NCI-H1930 (cell line): ENCODE measurements at regions not wholly inside any gene's neighbourhood (a gene's known extent, or its start where the extent isn't known, plus 50 kb on each side); places are given as distances from the start of the nearest gene placed in this dataset.
"Not testable (repeated sequence)": the region's sequence is repeated elsewhere in the genome, so short reads cannot be mapped to it uniquely, and the experiment has no call there.

Experiments used
- DNase-seq, 2 experiments: peaks; one replicate each; lab custom pipeline; 2025; lab: John Stamatoyannopoulos, UW

GRCh38 chr5:17087035-17087434 lies 130.4 kb upstream of the BASP1 start:
- DNase-seq = no peak

DNA sequence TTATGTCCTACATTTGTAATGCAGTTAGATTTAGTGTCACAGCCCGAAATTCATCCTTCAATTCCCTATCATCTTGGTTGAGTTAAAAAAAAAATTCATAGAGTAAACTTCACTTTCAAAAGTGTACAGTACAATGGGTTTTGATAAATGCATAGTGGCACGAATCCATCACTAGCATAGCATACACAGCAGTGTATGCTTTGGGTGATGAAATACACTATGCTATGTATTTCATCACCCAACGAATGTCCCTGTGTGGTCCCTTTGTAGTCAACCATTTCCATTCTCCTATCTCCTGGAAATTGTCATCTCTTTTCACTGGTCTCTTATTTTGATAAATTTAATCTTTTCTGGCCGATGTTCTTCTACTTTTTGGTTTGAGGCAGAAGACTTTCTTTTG lies 129.4 kb upstream of the BASP1 start:
- DNase-seq = peak in 1 of 2 experiments; percentile 34

DNA sequence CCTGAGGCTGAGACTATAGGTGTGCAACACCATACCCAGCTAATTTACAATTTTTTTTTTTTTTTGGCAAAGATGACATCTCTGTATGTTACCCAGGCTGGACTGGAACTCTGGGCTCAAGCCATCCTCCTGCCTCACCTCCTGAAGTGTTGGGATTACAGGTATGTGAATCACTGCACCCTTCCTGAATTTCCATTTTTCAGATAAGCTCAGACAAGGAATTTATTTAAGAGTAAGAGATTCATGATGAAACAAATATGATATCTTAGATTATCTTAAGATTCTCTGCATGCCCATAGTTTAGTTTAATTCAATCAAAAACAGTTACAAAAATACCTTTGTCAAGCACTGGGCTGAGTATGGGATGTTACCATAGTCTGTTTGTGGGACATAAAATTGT lies 128.4 kb upstream of the BASP1 start:
- DNase-seq = no peak

- no peak for DNase-seq
These were observed 127.7 kb upstream of the BASP1 start for GRCh38 chr5:17089690-17090089.

DNA sequence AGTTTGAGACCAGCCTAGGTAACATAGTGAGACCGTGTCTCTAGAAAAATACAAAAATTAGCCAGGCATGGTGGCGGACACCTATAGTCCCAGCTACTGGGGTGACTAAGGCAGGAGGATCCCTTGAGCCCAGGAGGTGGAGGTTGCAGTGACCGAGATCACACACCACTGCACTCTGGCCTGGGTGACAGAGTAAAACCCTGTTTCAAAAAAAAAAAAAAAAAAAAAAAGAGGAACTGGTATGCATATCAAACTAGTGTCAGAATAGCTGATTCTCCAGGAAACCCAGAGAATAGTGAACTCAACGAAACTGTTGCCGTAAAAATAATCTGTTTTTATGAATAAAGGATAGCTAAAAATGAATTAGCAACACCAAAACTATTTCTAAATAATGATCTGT lies 126.6 kb upstream of the BASP1 start:
- DNase-seq = no peak

GRCh38 chr5:17094830-17095229 lies 122.6 kb upstream of the BASP1 start:
- no peak for DNase-seq

DNA sequence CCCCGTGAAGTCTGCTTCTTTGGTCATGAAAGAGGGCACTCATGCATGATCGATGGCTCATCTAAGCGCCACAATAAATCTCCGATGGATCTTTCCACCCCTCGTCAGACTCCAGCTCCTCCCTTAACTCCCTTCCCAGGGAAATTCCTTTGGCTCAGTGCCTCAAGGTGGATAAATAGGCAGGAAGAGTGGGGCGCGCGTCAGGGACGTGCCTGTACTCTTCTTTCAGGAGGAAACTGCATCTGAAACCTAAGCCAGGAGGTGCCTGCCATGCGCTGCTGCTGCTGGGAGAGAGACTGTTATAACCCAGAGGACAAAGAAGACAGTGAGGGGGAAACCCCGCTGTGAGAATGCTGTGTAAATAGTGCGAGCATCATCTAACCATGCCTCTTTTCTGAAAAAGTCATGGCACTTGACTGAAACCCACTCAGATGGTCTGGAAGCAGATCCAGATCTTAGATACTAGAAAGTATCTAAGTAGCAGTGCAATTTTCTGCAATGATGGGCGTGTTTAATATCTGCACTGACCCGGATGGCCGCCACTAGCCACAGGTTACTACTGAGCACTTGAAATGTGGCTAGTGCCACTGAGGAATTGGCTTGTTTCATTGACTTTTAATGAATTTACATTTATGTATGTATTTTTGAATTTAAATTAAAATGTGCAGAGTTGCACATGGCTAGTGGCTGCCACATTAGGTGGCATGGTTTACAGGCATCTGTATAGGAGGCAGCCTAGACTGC lies 120.3 kb upstream of the BASP1 start:
- DNase-seq = no peak

- DNase-seq = no peak
These were observed 117.5 kb upstream of the BASP1 start for GRCh38 chr5:17099946-17100345.

- no peak for DNase-seq
These were observed 114.0 kb upstream of the BASP1 start for GRCh38 chr5:17103461-17103860.

- no peak for DNase-seq
These were observed 111.5 kb upstream of the BASP1 start for GRCh38 chr5:17105744-17106418.

GRCh38 chr5:17106521-17106920 lies 110.9 kb upstream of the BASP1 start:
- no peak for DNase-seq

GRCh38 chr5:17112091-17112716 lies 105.2 kb upstream of the BASP1 start:
- DNase-seq = not testable (repeated sequence)

DNA sequence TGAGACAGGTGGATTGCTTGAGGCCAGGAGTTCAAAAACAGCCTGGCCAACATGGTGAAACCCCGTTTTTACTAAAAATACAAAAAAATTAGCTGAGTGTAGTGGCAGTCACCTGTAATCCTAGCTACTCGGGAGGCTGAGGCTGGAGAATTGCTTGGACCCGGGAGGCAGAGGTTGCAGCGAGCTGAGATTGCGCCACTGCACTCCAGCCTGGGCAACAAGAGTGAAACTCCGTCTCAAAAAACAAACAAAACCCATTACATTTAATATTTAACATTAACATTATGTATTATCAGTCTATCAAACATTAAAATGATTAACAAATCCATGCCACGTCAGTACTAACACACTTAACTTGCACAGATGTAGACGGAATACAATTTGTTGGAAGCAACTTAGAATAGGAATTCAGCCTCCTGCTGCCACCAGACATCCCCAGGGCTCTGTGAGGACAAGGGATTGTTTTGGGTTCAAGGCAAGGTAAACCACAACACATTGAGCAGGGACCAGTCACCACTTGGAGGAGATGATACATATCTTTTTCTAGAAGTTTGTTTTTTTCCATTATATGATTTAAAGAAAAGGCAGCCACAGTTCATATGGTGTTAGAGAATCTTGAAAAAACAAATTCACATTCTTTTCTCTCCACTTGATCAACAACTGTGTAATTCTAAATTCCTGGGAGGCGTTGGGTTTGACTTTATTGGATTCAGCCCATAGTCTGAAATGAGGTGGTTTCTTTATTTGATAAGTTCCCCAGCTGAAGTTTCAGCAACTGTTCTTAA lies 104.1 kb upstream of the BASP1 start:
- no peak for DNase-seq

DNA sequence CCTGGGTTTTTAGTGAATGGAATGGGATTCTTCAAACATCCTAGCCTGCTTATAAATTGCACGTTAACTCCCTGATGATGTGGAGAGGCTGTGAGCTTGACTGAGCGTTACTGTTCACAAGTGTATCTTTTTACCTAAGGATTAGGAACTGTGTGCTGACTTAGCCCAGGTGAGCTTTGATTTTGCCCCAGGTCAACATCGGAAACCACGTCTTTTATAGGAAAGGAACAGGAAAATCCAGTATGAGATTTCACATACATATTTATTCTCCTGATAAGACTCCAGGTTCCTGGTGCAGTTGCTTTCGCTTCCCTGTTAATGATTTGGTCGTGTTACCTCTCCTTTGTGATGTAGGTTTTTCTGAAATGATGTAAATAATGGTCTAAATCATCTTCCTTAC lies 103.2 kb upstream of the BASP1 start:
- DNase-seq = no peak

- no peak for DNase-seq
These were observed 102.5 kb upstream of the BASP1 start for GRCh38 chr5:17114715-17115599.

DNA sequence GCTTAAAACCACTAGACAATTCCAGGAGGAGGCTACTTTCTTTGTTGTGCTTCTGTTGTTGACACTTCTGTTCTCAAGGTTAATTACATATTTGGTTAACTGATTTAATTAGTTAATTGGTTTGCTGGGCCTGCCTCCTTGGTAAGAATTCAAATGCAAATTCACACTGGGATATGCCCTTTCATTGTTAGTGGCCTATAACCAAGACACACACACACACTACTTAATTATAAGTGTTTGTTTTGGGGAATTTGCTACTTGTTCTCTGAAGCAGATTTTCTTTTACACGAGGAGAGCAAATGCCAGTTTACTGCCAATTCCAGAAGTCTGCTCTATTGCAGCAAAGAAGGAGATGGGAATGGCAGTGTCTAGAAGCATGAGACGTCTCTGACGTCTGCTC lies 101.6 kb upstream of the BASP1 start:
- no peak for DNase-seq

DNA sequence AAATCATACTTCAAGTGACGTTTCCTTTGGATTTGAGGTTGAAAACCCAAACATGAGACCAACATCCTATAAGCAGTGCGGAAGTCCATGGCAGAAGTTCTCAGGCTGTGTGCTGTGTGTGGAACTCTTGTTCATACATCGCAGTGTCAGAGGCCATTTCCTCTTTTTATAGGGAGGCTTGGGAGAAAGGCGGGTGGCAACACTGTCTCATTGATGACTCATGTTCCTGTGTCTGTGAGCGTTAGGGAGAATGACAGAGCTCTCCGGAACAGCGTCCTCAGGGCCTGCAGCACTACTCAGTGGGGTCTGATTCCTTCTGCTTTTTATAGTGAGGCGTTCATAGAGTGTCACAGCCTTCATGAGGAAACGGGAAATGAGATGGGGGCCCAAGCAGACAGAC lies 98.8 kb upstream of the BASP1 start:
- no peak for DNase-seq

DNA sequence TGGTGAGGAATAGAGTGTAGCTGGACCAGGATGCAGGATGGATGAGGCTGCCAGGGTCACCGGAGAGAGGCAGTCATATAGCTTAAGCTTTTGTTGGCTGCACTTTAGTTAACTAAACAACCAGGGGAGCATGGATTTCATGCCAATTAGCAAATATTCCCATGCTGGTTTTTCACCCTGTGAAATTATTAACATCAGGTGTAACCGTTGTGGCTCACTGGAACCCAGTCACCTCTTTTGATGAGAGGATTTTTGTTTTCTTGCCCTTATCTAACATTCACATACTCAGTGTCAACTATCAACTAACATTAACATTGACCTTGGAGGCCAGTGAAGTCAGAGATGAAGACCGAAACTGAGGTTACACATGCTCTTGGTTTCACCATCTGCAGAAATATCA lies 97.2 kb upstream of the BASP1 start:
- DNase-seq = no peak

GRCh38 chr5:17121776-17122175 lies 95.7 kb upstream of the BASP1 start:
- DNase-seq = no peak

DNA sequence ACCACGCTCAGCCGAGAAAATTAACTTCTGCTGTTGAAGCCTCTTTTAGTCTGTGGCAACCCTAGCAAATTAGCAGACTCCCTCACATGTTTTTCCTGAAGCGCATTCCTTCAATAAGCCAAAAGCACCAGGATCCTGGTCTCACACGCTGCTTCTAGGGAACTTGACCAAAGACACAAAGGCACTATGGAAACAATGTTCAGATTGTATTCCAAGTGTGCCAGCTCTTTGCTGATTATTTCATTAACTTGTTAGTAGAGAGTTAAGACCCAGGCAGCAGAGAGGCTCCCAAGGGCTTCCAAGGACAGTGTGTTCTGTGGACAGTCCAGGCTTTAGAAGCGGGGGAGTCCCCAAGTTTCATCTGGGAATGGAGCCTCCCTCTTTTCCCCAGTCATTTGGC lies 94.4 kb upstream of the BASP1 start:
- DNase-seq = no peak

- not testable (repeated sequence) for DNase-seq
These were observed 93.7 kb upstream of the BASP1 start for GRCh38 chr5:17123773-17124172.
